Mucosa of rectum (tissue), 2 donors: ENCODE measurements at regions not wholly inside any gene's neighbourhood (a gene's known extent, or its start where the extent isn't known, plus 50 kb on each side); places are given as distances from the start of the nearest gene placed in this dataset.

Experiments
- H3K27ac ChIP-seq, 2 donors: one replicate each; pipeline ENCODE4 v1.7.0; 2013; ENCODE audit warnings: inconsistent platforms in 2 of 2, low read depth in 2 of 2, low read length in 2 of 2
- H3K27me3 ChIP-seq, 2 donors: one replicate each; pipeline ENCODE4 v1.7.0; 2013; ENCODE audit warnings: low read length in 2 of 2; ENCODE audit not compliant: control insufficient read depth in 2 of 2, insufficient read depth in 2 of 2
- H3K36me3 ChIP-seq, 2 donors: one replicate each; pipeline ENCODE4 v1.7.0; 2013; ENCODE audit warnings: low read length in 2 of 2; ENCODE audit not compliant: control insufficient read depth in 2 of 2, insufficient read depth in 2 of 2
- H3K4me1 ChIP-seq, 2 donors: one replicate each; pipeline ENCODE4 v1.7.0; 2013; ENCODE audit warnings: low read length in 2 of 2, mild to moderate bottlenecking in 1 of 2; ENCODE audit not compliant: control insufficient read depth in 2 of 2, insufficient read depth in 2 of 2
- H3K4me3 ChIP-seq, 2 donors: one replicate each; pipeline ENCODE4 v1.7.0; 2013; ENCODE audit warnings: low read length in 2 of 2
- H3K9ac ChIP-seq, 2 donors: one replicate each; pipeline ENCODE4 v1.7.0; 2013; ENCODE audit warnings: low read length in 2 of 2, low read depth in 1 of 2, mild to moderate bottlenecking in 1 of 2
- H3K9me3 ChIP-seq, 2 donors: one replicate each; pipeline ENCODE4 v1.7.0; 2013; ENCODE audit warnings: low read length in 2 of 2; ENCODE audit not compliant: control insufficient read depth in 2 of 2
- donor health status: healthy.
- donor health status: Normal muscosa, but diverticular disease.

DNA sequence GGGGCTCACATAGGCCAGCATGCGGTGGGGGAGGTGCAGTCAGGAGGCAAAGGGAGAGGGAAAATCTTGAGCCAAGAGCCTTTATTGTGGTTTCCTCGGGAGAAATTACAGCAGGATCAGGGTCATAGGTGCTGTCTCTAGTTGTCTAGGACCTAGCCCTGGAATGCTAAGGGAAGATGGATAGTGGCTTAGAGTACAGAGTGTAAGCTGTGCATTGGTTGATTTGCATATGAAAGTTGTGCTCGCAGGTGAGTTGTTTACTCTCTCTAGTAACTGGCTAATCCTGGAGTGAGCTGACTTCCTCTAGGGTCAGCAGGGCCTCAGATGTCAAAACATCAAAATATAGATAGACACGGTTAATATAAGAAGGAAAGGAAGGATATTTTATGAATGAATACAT is 877.7 kb downstream of the TLE4 start:
- Histone ChIP-seq H3K27me3 (no peaks in the 10 kb centered on the region), H3K4me3 (no peak overlapping the region), H3K27ac (no peak overlapping the region), H3K9ac (no peak overlapping the region), H3K36me3 (no peaks in the 10 kb centered on the region), H3K4me1 (no peaks in the 10 kb centered on the region), H3K9me3 (no peaks in the 10 kb centered on the region)

DNA sequence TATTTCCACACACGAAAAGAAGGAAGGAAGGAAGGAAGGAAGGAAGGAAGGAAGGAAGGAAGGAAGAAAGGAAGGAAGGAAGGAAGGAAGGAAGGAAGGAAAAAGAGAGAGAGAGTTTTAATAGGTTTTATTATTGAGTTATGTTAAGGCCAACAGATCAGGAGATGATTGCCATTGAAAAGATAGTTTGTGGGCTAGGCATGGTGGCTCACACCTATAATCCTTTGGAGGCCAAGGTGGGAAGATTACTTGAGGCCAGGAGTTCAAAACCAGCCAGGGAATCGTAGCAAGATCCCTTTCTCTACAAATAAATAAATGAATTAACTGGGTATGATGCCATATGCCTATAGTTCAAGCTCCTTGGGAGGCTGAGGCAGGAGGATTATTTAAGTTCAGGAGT is 877.2 kb downstream of the TLE4 start:
- no peaks in the 10 kb centered on the region for H3K27me3 ChIP-seq
- H3K9me3 ChIP-seq = no peaks in the 10 kb centered on the region
- H3K27ac ChIP-seq = no peak overlapping the region
- H3K4me1 ChIP-seq = no peaks in the 10 kb centered on the region
- H3K36me3 ChIP-seq = no peaks in the 10 kb centered on the region
- no peak overlapping the region for H3K4me3 ChIP-seq
- no peak overlapping the region for H3K9ac ChIP-seq

DNA sequence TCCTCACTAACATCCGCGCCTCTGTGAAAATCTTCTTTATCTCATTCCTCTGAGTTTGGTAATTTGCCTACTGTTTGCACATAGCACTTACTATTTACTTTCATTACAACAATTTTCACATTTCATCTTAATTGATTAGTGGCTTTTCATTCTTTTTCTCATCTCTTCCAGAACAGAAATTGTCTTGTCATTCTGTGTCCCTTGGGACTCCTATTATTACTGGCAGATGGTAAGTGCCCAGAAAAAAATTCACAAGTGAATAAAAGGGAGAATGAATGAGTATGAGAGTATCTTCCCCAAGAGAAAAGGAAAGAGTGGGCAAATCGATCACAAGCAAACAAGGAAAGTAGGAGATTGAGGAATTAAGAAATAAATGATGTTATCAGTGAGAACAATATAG is 876.1 kb downstream of the TLE4 start:
- Histone ChIP-seq H3K9me3 (no peaks in the 10 kb centered on the region), H3K9ac (no peak overlapping the region), H3K27me3 (no peaks in the 10 kb centered on the region), H3K27ac (no peak overlapping the region), H3K4me3 (no peak overlapping the region), H3K4me1 (no peaks in the 10 kb centered on the region), H3K36me3 (no peaks in the 10 kb centered on the region)

DNA sequence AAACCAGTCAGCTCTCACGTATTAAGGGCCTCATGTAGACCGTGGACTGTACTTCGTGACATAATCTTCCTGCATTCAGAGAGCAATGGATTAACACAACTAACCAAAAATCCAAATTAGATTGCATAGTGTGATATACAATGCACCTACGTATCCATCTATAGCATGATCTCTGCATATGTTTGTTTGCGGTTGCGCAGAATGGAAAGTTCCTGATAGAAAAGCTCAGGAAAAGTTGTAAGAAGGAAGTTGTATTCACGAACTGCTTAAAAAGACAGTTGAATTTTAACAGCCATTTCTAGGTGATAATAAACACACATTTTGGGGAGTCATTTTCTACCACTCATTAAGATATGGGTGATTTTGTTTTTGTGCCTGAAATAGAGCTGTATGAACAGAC is 869.0 kb downstream of the TLE4 start:
- H3K4me3 ChIP-seq = no peak overlapping the region

DNA sequence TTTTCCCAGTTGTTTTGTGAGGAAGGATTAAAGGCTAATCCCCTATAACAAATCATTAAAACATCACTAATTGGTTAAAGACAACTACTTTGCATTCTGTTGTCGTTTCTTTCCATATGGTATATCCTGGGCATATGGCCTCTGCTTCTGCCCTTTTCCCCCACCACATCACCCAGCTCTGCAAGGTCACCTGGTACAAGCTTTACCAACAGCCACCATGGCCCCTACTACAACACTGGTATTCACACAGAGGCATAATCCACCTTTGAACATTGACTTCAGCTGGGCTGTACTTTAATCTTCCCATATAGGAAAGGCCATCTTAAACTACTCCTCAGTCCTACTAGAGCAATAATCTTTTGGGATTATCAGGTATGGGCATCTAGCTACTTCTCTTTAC is 866.1 kb downstream of the TLE4 start:
- Histone ChIP-seq H3K4me3 (no peak overlapping the region), H3K36me3 (no peaks in the 10 kb centered on the region), H3K4me1 (no peaks in the 10 kb centered on the region), H3K9me3 (peaks cover 0 to 3% of the 10 kb centered on the region in 2 donors), H3K27me3 (no peaks in the 10 kb centered on the region), H3K9ac (no peak overlapping the region), H3K27ac (no peak overlapping the region)

More for the DNA sequence above, 869.0 kb downstream of the TLE4 start:
- no peak overlapping the region for H3K27ac ChIP-seq
- H3K4me1 ChIP-seq = no peaks in the 10 kb centered on the region
- no peaks in the 10 kb centered on the region for H3K36me3 ChIP-seq
- H3K9ac ChIP-seq = no peak overlapping the region
- H3K9me3 ChIP-seq = peaks cover 0 to 3% of the 10 kb centered on the region in 2 donors
- no peaks in the 10 kb centered on the region for H3K27me3 ChIP-seq

DNA sequence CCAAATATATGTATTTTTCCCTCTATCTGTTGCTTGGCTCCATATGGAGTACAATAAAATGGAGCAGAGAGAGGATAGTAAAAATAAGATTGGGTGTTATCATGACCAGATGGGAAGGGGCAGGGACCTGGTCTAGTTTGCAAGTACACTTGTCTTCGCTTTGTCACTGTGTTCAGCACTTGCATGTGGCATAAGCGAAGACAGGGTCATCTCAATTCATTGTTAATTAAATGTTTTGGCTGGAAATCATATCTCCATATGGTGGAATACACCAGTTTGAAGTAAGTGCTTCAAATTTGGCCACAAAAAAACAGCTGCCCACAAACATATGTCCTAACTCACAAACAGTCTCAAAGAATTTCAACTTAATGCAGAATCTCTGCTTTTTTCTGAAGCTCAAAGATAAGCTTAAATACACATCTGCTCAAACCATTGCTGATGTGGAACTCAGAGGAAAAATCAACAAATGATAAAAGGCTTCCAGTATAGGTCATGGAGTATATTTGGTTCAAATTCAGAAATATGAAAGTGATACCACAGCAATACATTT is 865.4 kb downstream of the TLE4 start:
- no peaks in the 10 kb centered on the region for H3K36me3 ChIP-seq
- H3K4me3 ChIP-seq = no peak overlapping the region
- no peaks in the 10 kb centered on the region for H3K4me1 ChIP-seq
- H3K27ac ChIP-seq = no peak overlapping the region
- no peak overlapping the region for H3K9ac ChIP-seq
- H3K9me3 ChIP-seq = peaks cover 0 to 3% of the 10 kb centered on the region in 2 donors
- H3K27me3 ChIP-seq = no peaks in the 10 kb centered on the region

DNA sequence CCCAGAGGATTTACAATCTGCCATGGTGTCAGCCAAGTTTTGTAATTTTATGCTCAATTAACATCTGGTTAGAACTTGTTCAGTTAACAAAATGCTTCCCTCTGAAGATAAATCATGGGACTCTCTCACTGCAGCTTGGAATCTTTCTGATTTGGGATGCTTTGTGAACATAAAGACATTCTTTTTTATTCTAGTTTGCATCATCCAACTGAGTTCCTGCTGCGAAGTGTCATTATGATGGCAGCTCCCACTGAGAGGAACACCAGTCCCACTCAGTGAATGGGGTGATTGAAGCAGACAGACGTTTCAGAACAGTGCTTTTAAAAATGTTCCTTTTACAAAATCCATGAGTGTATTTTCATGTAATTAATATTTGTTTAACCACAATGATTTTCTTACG is 863.8 kb downstream of the TLE4 start:
- Histone ChIP-seq H3K4me1 (no peaks in the 10 kb centered on the region), H3K9ac (no peak overlapping the region), H3K4me3 (no peak overlapping the region), H3K9me3 (peaks cover under 1 to 3% of the 10 kb centered on the region in 2 donors), H3K27me3 (no peaks in the 10 kb centered on the region), H3K27ac (no peak overlapping the region), H3K36me3 (no peaks in the 10 kb centered on the region)

DNA sequence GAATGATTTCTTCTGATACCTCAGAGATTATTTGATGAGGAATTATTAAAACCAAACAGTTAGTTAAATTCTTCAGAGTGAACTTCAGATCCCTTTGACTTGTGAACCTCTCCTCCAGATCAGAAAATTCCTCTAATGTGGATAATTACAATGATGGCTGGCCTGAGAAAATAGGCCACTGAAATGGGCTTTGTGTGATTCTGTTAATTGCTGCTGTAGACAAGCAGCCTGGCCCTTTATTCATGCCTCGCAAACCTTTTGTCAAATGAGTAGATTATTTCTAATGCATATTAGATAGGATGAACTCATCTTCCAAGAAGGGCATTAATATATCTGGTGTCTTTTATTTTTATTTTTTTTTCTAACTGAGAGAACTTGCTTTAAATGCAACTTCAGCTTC is 855.2 kb downstream of the TLE4 start:
- H3K27ac ChIP-seq = no peak overlapping the region
- H3K4me1 ChIP-seq = no peaks in the 10 kb centered on the region
- H3K27me3 ChIP-seq = no peaks in the 10 kb centered on the region

DNA sequence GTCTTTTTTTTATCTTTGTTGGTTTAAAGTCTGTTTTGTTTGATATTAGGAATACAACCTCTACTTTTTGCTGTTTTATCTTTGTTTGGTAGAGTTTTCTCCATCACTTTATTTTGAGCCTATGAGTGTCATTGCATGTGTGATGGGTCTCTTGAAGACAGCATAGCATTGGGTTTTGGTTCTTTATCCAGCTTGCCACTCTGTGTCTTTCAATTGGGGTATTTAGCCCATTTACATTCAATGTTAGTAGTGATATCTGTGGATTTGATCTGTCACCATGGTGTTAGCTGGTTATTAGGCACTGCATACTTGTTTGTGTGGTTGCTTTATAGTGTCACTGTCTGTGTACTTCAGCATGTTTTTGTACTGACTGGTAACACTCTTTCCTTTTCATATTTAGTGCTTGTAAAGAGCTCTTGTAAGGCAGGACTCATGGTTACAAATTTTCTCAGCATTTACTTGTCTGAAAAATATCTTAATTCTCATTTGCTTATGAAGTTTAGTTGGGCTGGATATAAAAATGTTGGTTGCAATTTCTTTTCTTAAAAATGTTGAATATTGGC is 845.5 kb downstream of the TLE4 start:
- H3K9me3 ChIP-seq = peaks cover 3 to 6% of the 10 kb centered on the region in 2 donors
- H3K36me3 ChIP-seq = no peaks in the 10 kb centered on the region
- no peak overlapping the region for H3K4me3 ChIP-seq
- H3K27ac ChIP-seq = no peak overlapping the region
- no peaks in the 10 kb centered on the region for H3K27me3 ChIP-seq
- no peak overlapping the region for H3K9ac ChIP-seq
- H3K4me1 ChIP-seq = no peaks in the 10 kb centered on the region

More for the DNA sequence above, 855.2 kb downstream of the TLE4 start:
- Histone ChIP-seq H3K9ac (no peak overlapping the region), H3K9me3 (peaks cover 0 to 3% of the 10 kb centered on the region in 2 donors), H3K4me3 (no peak overlapping the region), H3K36me3 (no peaks in the 10 kb centered on the region)

DNA sequence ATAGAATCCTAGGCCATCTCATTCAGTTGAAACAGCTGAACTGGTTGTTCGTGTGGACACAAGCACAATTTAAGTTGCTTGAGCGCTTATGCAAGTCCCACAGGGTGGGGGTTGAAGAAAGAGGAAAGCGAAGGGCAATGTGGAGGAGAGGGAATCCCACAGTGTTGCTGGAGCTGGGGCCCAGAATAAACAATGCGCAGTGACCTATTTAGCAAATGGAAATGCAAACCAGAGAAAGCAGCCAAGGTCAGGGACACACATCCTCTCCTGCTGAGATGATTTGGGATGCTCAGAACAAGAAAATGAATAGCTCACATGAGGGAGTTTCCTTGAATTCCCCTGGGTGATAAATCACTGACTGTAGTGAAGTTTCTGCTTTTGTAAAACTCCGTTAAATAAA is 838.3 kb downstream of the TLE4 start:
- no peak overlapping the region for H3K9ac ChIP-seq
- H3K27ac ChIP-seq = no peak overlapping the region
- H3K4me1 ChIP-seq = no peaks in the 10 kb centered on the region
- no peaks in the 10 kb centered on the region for H3K36me3 ChIP-seq
- peaks cover 0 to 4% of the 10 kb centered on the region in 2 donors for H3K9me3 ChIP-seq
- no peaks in the 10 kb centered on the region for H3K27me3 ChIP-seq
- H3K4me3 ChIP-seq = no peak overlapping the region
